ENCODE measurements at regions not wholly inside any gene's neighbourhood (a gene's known extent, or its start where the extent isn't known, plus 50 kb on each side); places are given as distances from the start of the nearest gene placed in this dataset.
"Not testable (repeated sequence)": the region's sequence is repeated elsewhere in the genome, so short reads cannot be mapped to it uniquely, and the experiment has no call there.

DNA sequence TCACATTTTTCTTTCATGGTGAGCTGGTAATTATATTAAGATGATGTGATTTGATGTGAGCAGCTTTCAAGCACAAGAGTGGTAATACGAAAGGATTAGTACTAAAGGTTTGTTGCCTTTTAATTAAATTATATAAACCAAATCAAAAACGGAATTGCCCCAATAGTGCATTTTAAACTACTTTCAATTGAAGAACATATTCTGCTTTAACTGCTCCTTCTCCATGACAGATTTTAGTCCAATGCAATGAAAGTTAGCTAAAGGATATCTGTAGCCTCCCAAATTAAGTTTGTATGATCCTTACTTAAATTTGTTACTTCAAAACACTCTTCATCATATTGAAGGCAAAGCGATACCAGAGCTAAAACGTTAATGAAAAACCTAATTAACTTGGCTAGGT lies 447.1 kb upstream of the AMOT start:
- DNase-seq: no peak

- no peak for DNase-seq
These were observed 435.2 kb upstream of the AMOT start for GRCh38 chrX:113275804-113276203.

DNA sequence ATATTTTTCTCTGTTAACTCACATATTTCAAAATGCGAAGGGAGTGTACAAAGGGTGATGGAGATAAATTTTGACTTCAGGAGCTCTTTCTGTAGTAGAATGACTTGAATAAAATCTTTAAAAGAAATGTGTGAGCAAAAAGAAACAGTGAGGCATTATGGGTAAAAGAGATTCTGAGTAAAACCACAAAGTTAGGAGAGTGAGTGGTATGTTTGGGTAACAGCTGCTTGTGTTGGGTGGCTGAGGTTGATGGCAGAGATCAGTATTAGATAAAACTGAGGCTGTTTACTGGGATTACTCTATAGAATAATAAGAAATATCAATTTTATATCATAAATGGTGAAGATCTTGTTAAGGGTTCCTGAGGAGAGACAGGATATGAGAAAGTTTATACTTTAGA lies 434.2 kb upstream of the AMOT start:
- DNase-seq: no peak

DNA sequence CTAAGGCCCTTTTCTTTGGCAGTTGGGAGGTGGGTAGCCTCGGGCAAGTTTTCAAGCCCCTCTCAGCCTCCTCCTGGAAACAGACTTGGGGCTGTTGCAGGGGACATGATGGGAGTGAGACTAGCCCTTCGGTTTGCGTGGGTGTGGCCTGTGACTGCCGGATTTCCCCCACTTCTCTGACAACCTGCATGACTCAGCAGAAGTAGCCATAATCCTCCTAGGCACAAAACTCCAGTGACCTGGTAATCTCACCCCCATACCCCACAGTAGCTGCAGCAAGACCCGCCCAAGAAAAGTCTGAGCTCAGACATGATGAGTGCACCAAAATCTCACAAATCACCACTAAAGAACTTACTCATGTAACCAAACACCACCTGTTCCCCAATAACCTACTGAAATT lies 433.7 kb upstream of the AMOT start:
- DNase-seq: no peak

DNA sequence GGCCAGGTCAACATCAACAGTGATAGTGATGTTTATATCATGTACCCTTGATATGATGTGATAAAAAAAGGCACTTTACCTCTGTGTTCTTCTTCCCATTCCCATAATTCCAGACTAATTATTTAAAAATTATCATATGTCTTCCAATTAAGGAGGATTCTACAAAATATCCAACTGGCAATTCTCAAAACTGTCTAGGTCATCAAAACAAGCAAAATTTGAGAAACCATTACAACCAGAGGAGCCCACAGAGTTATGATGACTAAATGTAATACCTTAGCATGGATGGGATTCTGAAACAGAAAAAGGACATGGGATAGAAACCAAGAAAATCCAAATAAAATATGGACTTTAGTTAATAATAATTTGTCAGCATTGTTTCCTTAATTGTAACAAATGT lies 428.6 kb upstream of the AMOT start:
- no peak for DNase-seq

DNA sequence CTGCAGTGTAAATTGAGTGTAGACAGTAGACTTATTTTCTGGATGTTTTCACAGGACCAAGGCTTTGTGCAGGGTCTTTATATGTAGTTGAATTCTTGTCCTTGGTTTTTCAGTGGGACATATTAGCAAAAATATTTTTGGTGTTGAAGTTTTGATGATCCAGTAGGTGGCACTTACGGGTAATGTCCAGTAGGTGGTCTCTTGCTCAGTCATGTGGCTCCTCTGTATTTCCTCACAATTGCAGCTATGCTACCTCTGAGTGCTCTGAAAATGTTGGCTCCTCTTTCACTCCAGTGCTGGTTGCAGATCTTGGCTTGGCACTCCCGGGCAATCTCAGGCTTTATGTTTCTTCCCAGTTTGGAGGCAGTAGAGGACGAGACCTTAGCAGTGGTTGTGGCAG lies 419.8 kb upstream of the AMOT start:
- no peak for DNase-seq

DNA sequence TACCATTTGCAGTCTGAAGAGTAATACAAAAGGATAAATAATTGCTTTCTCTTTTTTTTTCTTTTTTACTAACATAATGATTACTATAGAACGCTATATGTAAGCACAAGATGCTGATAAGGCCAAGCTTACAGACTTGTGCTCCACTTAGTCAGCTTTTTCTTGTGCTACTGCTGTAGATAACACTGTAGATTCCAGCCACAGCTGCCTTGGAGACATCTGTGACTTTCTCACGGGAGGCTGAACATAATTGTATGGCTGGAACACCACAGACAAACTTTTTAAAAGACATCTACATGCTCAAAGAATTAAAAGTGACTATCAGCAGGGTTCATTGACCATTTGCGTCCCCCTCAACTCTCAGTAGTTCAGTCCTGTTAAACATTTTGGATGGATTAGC lies 381.7 kb upstream of the AMOT start:
- DNase-seq: no peak

DNA sequence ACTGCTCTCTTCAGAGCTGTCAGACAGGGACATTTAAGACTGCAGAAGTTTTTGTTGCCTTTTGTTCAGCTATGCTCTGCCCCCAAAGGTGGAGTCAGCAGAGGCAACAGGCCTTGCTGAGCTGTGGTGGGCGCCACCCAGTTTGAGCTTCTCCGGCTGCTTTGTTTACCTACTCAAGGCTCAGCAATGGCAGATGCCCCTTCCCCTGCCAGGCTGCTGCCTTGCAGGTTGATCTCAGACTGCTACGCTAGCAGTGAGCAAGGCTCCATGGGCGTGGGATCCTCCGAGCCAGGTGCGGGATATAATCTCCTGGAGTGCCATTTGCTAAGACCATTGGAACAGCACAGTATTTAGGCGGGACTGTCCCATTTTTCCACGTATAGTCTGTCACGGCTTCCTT lies 371.4 kb upstream of the AMOT start:
- DNase-seq: no peak

DNA sequence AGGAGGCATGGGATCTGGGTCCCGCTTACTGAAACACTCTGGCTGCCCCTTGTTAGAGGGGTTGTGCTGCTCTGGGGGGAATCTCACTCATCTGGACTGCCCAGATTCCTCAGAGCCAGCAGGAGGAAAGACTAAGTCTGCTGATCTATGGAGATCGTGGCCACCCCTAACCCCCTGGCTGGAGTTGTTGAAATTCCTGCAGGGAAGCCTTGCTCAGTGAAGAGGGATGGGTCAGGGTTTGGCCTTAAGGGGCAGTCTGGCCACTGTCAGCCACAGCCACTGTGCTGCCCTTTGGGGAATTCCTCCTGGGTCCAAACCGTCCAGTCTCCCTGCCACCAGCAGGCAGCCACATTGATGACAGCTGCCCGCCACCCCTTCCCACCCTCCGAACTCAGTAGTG lies 362.0 kb upstream of the AMOT start:
- DNase-seq: no peak

DNA sequence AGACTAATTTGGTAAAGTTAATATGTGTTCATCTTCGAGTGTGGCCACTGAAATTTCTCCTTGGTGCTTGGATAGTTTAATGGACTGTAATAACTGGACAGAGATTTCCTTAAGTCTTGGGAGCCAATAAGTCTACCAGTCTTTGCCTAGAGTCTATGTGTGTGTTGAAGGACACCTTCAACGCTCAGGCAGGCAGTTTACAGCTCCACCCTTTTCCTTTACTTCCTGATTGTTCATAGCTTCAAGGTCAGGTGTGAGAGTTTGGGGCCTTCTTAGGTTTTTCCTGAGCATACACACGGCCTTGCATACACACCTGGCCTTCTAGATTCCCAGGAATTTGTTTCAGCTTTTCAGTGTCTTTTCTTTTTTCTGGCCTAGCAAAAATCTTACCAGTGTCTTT lies 355.3 kb upstream of the AMOT start:
- DNase-seq: no peak

- DNase-seq: no peak
These were observed 351.8 kb upstream of the AMOT start for GRCh38 chrX:113192418-113192817.

DNA sequence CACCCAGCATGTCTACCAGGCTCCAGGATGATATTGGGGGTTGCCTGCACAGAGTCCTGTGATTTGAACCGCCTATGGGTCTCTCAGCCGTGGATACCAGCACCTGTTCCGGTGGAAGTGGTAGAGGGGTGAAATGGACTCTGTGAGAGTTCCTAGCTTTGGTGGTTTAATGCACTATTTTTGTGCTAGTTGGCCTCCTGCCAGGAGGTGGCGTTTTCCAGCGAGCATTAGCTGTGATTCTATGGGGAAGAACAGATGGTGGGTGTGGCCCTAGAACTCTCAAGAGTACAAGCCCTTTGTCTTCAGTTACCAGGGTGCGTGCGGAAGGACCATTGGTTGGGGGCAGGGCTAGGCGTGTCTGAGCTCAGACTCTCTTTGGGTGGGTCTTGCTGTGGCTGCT lies 316.9 kb upstream of the AMOT start:
- DNase-seq: no peak

- DNase-seq: not testable (repeated sequence)
These were observed 313.7 kb upstream of the AMOT start for GRCh38 chrX:113154315-113154714.

DNA sequence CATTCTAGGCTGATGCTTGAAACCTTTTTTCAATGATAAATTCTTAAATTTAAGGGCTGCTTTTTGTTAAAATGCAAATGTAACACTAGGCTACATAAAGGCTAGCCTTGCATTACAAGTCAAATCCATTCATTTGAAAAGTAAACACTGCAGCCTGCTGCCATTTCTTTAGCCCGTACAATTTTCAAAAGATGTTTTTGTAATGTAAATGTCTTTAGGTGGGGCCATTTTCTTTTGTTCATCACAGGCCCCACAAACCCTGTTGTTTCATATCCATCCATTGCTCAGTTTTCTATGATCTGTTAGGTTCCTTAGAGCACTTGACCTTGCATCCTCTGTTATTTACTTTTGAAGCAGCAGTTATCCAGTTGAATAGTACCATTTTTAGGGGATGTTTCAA lies 296.2 kb upstream of the AMOT start:
- no peak for DNase-seq

DNA sequence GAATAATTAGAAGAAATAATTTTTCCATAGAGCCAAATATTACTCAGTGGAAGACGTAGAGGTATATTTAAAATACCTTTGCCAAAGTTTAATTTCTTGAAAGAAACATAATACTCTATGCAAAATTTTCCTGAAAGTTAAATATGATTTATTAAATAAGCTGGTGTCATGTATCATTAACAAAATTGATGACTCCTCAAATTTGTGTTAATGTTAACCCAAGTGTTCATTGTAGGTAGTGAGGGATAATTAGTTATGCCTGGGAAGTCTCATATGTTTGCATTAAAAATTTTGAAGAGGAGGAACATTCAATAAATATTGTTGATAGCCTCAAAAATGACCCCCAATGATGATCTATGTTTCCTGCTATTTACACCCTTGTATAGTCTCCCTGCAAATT lies 292.7 kb upstream of the AMOT start:
- DNase-seq: no peak

GRCh38 chrX:113124693-113125092 lies 284.1 kb upstream of the AMOT start:
- DNase-seq: no peak

GRCh38 chrX:113075521-113075920 lies 234.9 kb upstream of the AMOT start:
- DNase-seq: no peak

DNA sequence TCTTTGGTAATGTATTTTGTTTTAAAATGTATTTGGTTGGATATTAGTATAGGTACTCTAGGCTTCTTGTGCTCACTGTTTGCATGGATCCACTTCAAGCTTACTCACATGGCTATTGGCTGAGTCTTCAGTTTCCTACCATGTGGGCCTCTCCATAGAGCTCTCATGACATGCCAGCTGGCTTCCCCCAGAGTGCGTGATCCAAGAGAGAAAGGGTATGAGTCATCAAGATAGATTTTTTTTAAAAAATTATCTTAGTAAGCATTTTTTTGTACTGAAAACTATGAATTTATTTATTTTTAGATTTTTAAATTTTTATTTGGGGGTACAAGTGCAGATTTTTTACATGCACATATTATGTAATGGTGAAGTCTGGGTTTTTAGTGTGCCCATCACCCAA lies 219.1 kb upstream of the AMOT start:
- DNase-seq: no peak

DNA sequence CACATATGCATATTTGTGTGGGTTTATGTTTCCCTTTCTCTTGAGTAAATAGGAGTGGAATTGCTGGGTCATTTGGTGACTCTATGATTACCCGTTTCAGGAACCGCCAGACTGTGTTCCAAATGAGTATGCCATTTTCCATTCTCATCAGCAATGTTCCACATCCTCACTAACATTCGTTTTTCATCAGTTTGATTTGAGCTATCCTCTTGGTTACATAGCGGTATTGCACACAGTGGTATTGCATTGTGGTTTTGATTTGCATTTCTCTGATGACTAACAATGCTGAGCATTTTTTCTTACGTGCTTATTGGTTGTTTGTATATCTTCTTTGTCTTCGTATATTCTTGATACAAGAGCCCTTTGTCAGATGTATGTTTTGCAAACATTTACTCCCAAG lies 218.0 kb upstream of the AMOT start:
- DNase-seq: no peak

DNA sequence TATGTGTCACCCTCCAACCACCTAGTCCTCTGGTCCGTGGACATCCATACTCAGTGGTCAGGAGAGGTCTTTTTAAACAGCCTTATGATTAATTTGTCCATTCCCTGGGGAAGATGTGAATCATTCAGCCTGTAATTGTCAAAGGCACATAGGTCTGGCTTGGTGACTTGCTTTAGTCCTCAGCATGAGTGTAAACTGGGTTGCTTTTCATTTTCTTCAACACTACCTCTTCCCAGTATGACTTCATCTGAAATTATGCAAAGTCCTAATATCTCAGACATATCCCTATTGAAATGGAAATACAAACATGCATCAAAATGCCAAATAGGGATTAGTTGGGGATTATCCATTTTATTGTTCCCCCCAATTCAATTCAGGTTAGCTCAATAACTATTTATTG lies 208.3 kb upstream of the AMOT start:
- no peak for DNase-seq

DNA sequence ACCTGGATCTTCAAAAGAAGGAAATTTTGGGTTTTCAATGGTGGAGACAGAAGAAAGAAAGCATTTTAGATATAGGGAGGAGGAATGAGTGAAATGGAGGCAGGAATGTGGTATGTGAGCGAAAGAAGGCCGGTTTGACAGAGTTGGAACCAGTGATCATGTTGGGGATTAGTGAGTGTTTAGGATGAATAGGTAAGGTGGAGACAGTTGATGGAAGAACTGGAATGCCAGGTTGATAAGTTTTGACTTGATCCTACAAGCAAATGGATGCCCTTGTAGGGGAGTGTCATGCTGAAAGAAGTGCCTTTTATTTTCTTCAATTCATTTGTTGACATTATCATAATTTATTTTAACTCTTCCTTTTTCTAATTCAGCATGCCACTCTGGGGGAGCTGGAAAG lies 207.8 kb upstream of the AMOT start:
- DNase-seq: no peak

DNA sequence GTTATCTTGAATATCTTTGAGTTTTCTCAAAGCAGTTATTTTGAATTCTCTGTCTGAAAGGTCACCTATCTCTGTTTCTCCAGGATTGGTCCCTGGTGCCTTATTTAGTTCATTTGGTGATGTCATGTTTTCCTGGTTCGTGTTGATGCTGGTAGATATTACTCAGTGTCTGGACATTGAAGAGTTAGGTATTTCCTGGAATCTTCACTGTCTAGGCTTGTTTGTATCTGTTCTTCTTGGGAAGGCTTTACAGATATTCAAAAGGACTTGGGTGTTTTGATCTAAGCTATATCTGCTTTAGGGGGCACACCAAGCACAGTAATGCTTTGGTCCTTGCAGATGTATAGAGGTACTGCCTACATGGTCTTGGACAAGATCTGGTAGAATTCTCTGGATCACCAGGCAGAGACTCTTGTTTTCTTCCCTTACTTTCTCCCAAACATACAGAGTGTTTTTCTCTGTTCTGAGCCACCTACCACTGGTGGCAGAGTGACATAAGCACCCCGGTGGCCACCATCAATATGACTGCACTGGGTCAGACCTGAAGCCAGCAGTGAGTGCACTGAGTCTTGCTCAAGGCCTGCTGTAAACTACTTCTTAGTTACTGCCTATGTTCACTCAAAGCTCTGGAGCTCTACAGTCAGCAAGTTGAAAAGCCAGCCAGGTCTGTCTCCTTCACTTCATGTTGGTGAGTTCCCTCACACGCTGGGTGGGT lies 193.5 kb upstream of the AMOT start:
- DNase-seq: no peak

DNA sequence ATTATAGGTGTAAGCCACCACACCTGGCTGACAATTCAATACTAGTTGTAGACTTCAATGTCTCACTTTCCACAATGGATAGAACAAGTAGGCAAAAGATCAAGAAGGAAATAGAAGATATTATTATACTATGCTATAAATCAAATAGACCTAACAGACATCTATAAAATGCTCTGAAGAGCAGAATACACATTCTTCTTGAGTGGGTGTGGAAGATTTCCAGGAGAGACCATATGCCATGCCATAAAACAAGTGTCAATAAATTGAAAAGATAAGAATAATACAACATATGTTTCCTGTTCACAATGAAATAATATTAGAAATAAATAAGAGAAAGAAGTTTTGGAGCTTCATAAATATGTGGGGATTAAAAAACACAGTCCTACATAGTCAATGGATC lies 179.3 kb upstream of the AMOT start:
- DNase-seq: no peak

GRCh38 chrX:113009837-113010236 lies 169.2 kb upstream of the AMOT start:
- no peak for DNase-seq

- no peak for DNase-seq
These were observed 168.4 kb upstream of the AMOT start for GRCh38 chrX:113009029-113009428.

GRCh38 chrX:113001836-113002235 lies 161.2 kb upstream of the AMOT start:
- DNase-seq: no peak

Data from left hindlimb (tissue), 1 donor.